Endothelial cell of umbilical vein (primary cell): ENCODE measurements at regions not wholly inside any gene's neighbourhood (a gene's known extent, or its start where the extent isn't known, plus 50 kb on each side); places are given as distances from the start of the nearest gene placed in this dataset.

Experiments used
- BruUV-seq: library from RNA; stranded (reverse); fragments of 400-500 nt; replicated peaks from 2 replicates; lab custom pipeline; 2021; lab: Mats Ljungman, UMichigan
- CTCF ChIA-PET: fragments of 300-600, 350-600 bp; sonication (Branson Sonifier 250); formaldehyde crosslinking; loops from one replicate; lab custom pipeline; 2021; ENCODE audit warnings: antibody characterized with exemption, inconsistent platforms; lab: Charles Lee
- POLR2A ChIA-PET: fragments of 300-600, 350-600 bp; sonication (Branson Sonifier 250); formaldehyde crosslinking; loops from one replicate; lab custom pipeline; 2021; ENCODE audit warnings: antibody characterized with exemption, inconsistent platforms; lab: Charles Lee
- DNase-seq: peaks from one replicate; pipeline ENCODE4 v3.0.0-alpha.2; 2011; ENCODE audit warnings: low read depth, low spot score
- FAIRE-seq: peaks from 2 replicates; lab custom pipeline; 2011; peaks lifted over from hg19 to GRCh38; lab: Jason Lieb, UNC
- H2AFZ ChIP-seq: 2 replicates; pipeline ENCODE4 v1.6.0; 2012; ENCODE audit warnings: low read depth, low read length, control low read depth, inconsistent platforms
- H3K27ac ChIP-seq: 2 replicates; pipeline ENCODE4 v1.5.1; 2011; ENCODE audit warnings: low read depth, mild to moderate bottlenecking, control low read depth, low read length, moderate library complexity; ENCODE audit not compliant: insufficient read depth
- H3K27me3 ChIP-seq, 2 experiments: 2 replicates each; pipeline versions ENCODE4 v1.6.0 to v1.6.1; 2011; ENCODE audit warnings: low read length in 2 of 2, mixed read lengths in 1 of 2; ENCODE audit not compliant: control insufficient read depth in 2 of 2, insufficient read depth in 2 of 2
- H3K36me3 ChIP-seq, 2 experiments: 2 replicates in 1 of 2; 3 replicates in 1 of 2; pipeline ENCODE4 v1.5.1; 2011; ENCODE audit warnings: low read length in 2 of 2, mild to moderate bottlenecking in 1 of 2, moderate library complexity in 1 of 2; ENCODE audit not compliant: control insufficient read depth in 2 of 2, insufficient read depth in 2 of 2; ENCODE audit errors: extremely low read depth in 1 of 2
- H3K4me1 ChIP-seq: 3 replicates; pipeline ENCODE4 v1.5.1; 2011; ENCODE audit warnings: mild to moderate bottlenecking, low read length; ENCODE audit not compliant: control insufficient read depth, insufficient read depth; ENCODE audit errors: extremely low read depth
- H3K4me2 ChIP-seq: 2 replicates; pipeline ENCODE4 v1.6.1; 2011; ENCODE audit warnings: low read length, control low read depth, mixed read lengths; ENCODE audit not compliant: insufficient read depth
- H3K4me3 ChIP-seq, 3 experiments: fragments of 200-600 bp in 1 of 3; sonication (generic), shearing (Covaris generic) in 1 of 3; replicated peaks in 1 of 3; 2 replicates each; pipeline ENCODE4 v1.5.1; 2011 to 2016; ENCODE audit warnings: control low read depth in 3 of 3, low read length in 3 of 3, mild to moderate bottlenecking in 2 of 3, inconsistent platforms in 1 of 3, low read depth in 1 of 3, moderate library complexity in 1 of 3; ENCODE audit not compliant: insufficient read depth in 1 of 3
- H3K79me2 ChIP-seq: 2 replicates; pipeline ENCODE4 v1.6.0; 2012; ENCODE audit warnings: low read length, inconsistent platforms; ENCODE audit not compliant: control insufficient read depth, insufficient read depth
- H3K9ac ChIP-seq: replicated peaks from 2 replicates; pipeline ENCODE3; 2011; ENCODE audit warnings: low read length, control low read depth; ENCODE audit not compliant: insufficient read depth; ENCODE audit errors: extremely low read depth
- H3K9me1 ChIP-seq: replicated peaks from 3 replicates; pipeline ENCODE4 v1.6.0; 2011; ENCODE audit warnings: mild to moderate bottlenecking, low read length; ENCODE audit not compliant: control insufficient read depth, insufficient read depth; ENCODE audit errors: extremely low read depth
- H3K9me3 ChIP-seq: replicated peaks from 2 replicates; pipeline ENCODE4 v1.5.1; 2012; ENCODE audit warnings: low read length, inconsistent platforms; ENCODE audit not compliant: control insufficient read depth, insufficient read depth
- H4K20me1 ChIP-seq: replicated peaks from 2 replicates; pipeline ENCODE3; 2011; ENCODE audit warnings: mild to moderate bottlenecking, low read length; ENCODE audit not compliant: control insufficient read depth, insufficient read depth; ENCODE audit errors: extremely low read depth
- EZH2 ChIP-seq: IDR thresholded peaks from 2 replicates; pipeline ENCODE4 v1.6.1; 2012; ENCODE audit warnings: borderline replicate concordance, low read depth, mild to moderate bottlenecking, moderate library complexity, low read length, inconsistent platforms; ENCODE audit not compliant: severe bottlenecking
- FOS ChIP-seq: IDR thresholded peaks from 2 replicates; pipeline ENCODE4 v1.6.1; 2011; ENCODE audit warnings: mild to moderate bottlenecking, low read length, moderate library complexity, borderline replicate concordance; ENCODE audit not compliant: insufficient read depth
- JUN ChIP-seq: IDR thresholded peaks from 2 replicates; pipeline ENCODE4 v1.6.1; 2011; ENCODE audit warnings: borderline replicate concordance, low read depth; ENCODE audit not compliant: insufficient read length, insufficient read depth
- MAX ChIP-seq: IDR thresholded peaks from 2 replicates; pipeline ENCODE4 v1.6.1; 2011; ENCODE audit not compliant: insufficient read depth, insufficient read length
- MYC ChIP-seq: IDR thresholded peaks from one replicate; pipeline ENCODE4 v1.6.1; 2011; ENCODE audit warnings: mild to moderate bottlenecking, low read depth, low read length
- POLR2AphosphoS5 ChIP-seq: IDR thresholded peaks from 2 replicates; pipeline ENCODE4 v1.6.1; 2012; ENCODE audit warnings: low read depth, mild to moderate bottlenecking, control low read depth, low read length, moderate library complexity; ENCODE audit not compliant: insufficient read depth
- dilution Hi-C: fragments of 300-500 bp; cut with MboI; formaldehyde crosslinking; loops from one replicate; pipeline ENCODE4 v1.15.0; 2019; ENCODE audit warnings: low sequenced_read_pairs; ENCODE audit not compliant: extremely low pct_ligation_motif_present
- intact Hi-C: fragments of 100-400 bp; cut with micrococcal nuclease; formaldehyde crosslinking; loops from one replicate; pipeline ENCODE4 v1.10.0; 2022
- TF ChIP-seq, protein P1 (sequence below), 2 donors: IDR thresholded peaks; 1 replicate in 1 of 2; 2 replicates in 1 of 2; pipeline ENCODE4 v1.5.1; 2011; ENCODE audit warnings: low read length in 2 of 2, mild to moderate bottlenecking in 2 of 2, moderate library complexity in 2 of 2, control low read depth in 1 of 2, inconsistent platforms in 1 of 2, low read depth in 1 of 2; ENCODE audit not compliant: insufficient read depth in 1 of 2; ENCODE audit errors: extremely low read depth in 1 of 2

DNA sequence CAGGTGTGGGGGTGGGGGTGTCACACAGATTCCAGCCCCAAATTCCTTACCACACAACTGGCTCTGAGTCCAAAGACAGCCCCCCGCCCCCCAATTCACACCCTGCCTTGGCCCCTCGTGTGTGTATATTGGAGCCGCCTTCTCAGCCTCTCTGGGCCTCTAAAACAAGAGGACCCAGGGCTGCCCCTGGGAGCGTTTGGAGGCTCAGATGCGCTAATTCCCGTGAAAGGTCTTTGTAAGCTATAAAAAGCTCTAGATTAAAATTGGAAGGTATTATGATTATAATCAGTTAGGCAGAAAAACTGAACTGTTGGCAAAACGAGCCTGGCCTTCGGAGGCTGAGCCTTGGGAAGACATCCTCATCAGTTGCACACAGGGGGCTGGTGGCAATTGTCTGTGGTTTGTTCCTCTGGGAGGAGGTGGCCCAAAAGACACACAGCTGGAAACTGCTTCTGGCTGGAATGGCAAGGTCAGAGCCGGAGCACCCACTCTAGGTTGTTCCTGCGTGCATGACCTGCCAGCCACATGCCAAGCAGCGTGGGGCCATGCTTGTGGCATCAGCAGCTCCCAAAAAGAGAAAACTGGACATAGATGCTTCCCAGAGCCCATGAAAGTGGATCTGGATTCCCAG lies 118.5 kb downstream of the PHETA1 start:
- Histone ChIP-seq H3K9me1 (no peaks in the 10 kb centered on the region), H3K79me2 (no peaks in the 10 kb centered on the region), H3K27ac (no peak overlapping the region), H3K4me1 (no peaks in the 10 kb centered on the region), H2AFZ (no peak overlapping the region), H3K36me3 (no peaks in the 10 kb centered on the region), H3K9ac (no peak overlapping the region), H3K9me3 (no peaks in the 10 kb centered on the region), H3K4me2 (no peak overlapping the region), H4K20me1 (no peaks in the 10 kb centered on the region), H3K4me3 (no peak overlapping the region), H3K27me3 (no peaks in the 10 kb centered on the region)
- TF ChIP-seq EZH2 (no peak), POLR2AphosphoS5 (no peak), FOS (no peak), MAX (no peak), MYC (no peak), JUN (no peak)
- TF ChIP-seq, protein P1, sequence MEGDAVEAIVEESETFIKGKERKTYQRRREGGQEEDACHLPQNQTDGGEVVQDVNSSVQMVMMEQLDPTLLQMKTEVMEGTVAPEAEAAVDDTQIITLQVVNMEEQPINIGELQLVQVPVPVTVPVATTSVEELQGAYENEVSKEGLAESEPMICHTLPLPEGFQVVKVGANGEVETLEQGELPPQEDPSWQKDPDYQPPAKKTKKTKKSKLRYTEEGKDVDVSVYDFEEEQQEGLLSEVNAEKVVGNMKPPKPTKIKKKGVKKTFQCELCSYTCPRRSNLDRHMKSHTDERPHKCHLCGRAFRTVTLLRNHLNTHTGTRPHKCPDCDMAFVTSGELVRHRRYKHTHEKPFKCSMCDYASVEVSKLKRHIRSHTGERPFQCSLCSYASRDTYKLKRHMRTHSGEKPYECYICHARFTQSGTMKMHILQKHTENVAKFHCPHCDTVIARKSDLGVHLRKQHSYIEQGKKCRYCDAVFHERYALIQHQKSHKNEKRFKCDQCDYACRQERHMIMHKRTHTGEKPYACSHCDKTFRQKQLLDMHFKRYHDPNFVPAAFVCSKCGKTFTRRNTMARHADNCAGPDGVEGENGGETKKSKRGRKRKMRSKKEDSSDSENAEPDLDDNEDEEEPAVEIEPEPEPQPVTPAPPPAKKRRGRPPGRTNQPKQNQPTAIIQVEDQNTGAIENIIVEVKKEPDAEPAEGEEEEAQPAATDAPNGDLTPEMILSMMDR (IDR thresholded peaks at IDR 0.05; ENCODE audit: extremely low read depth in 1 of 2, insufficient read depth in 1 of 2, low read depth in 1 of 2, low read length in 2 of 2): no peak
- DNase-seq: no peak
- BruUV-seq: no TSS peak
- FAIRE-seq: no peak
- intact Hi-C loops: no loop called here
- ChIA-PET POLR2A (no interaction called here), CTCF (no interaction called here)
- dilution Hi-C loops: no loop called here
